IMR-90 (cell line): ENCODE measurements at regions not wholly inside any gene's neighbourhood (a gene's known extent, or its start where the extent isn't known, plus 50 kb on each side); places are given as distances from the start of the nearest gene placed in this dataset.

Experiments
- ATAC-seq: fragments of 200-7000 bp; cut with Tn5 transposase; 2 replicates; pipeline ENCODE4 v1.9.1; 2020; ENCODE audit warnings: low read depth, mild to moderate bottlenecking, moderate library complexity
- BruUV-seq: library from RNA; stranded (reverse); fragments of 400-500 nt; replicated peaks from 2 replicates; lab custom pipeline; 2021; lab: Mats Ljungman, UMichigan
- CTCF ChIA-PET: fragments of 300-600 bp; formaldehyde crosslinking; extraction: SDS; loops from one replicate; lab custom pipeline; 2021; ENCODE audit warnings: antibody characterized with exemption; lab: Yijun Ruan, JAX
- POLR2A ChIA-PET: fragments of 300-600 bp; sonication (Branson Sonifier 250); formaldehyde crosslinking; loops from one replicate; lab custom pipeline; 2022; ENCODE audit warnings: antibody characterized with exemption; ENCODE audit not compliant: unreplicated experiment; lab: Charles Lee
- DNase-seq: peaks from one replicate; pipeline ENCODE4 v3.0.0; 2013
- H2AFZ ChIP-seq: replicated peaks from 2 replicates; pipeline ENCODE3; 2013; ENCODE audit warnings: low read length, mild to moderate bottlenecking; ENCODE audit not compliant: poor library complexity
- H2AK5ac ChIP-seq: 2 replicates; pipeline ENCODE4 v1.6.1; 2013; ENCODE audit warnings: low read depth, low read length, inconsistent platforms
- H2AK9ac ChIP-seq: replicated peaks from 2 replicates; pipeline ENCODE3; 2013; ENCODE audit warnings: mild to moderate bottlenecking, low read depth, low read length, moderate library complexity; ENCODE audit not compliant: poor library complexity
- H2BK120ac ChIP-seq: 2 replicates; pipeline ENCODE4 v1.6.1; 2013; ENCODE audit warnings: low read depth, low read length, inconsistent platforms
- H2BK15ac ChIP-seq: 3 replicates; pipeline ENCODE4 v1.6.1; 2013; ENCODE audit warnings: low read depth, low read length, inconsistent platforms
- H2BK20ac ChIP-seq: 2 replicates; pipeline ENCODE4 v1.6.1; 2013; ENCODE audit warnings: low read depth, mild to moderate bottlenecking, inconsistent platforms, low read length, moderate library complexity
- H2BK5ac ChIP-seq: 2 replicates; pipeline ENCODE4 v1.6.1; 2013; ENCODE audit warnings: mild to moderate bottlenecking, low read depth, low read length, inconsistent platforms; ENCODE audit not compliant: poor library complexity, severe bottlenecking
- H3K14ac ChIP-seq: replicated peaks from 2 replicates; pipeline ENCODE4 v1.6.1; 2013; ENCODE audit warnings: low read depth, low read length, inconsistent platforms
- H3K18ac ChIP-seq: 2 replicates; pipeline ENCODE4 v1.6.1; 2013; ENCODE audit warnings: low read depth, low read length, control low read depth
- H3K23ac ChIP-seq: 2 replicates; pipeline ENCODE4 v1.6.1; 2013; ENCODE audit warnings: low read depth, low read length, inconsistent platforms
- H3K27ac ChIP-seq: 2 replicates; pipeline ENCODE4 v1.5.1; 2013; ENCODE audit warnings: mild to moderate bottlenecking, control low read depth, low read length; ENCODE audit not compliant: insufficient read depth
- H3K27me3 ChIP-seq: 2 replicates; pipeline ENCODE4 v1.6.1; 2013; ENCODE audit warnings: low read length; ENCODE audit not compliant: control insufficient read depth, insufficient read depth
- H3K36me3 ChIP-seq: 2 replicates; pipeline ENCODE4 v1.6.1; 2013; ENCODE audit warnings: low read length, mixed read lengths; ENCODE audit not compliant: control insufficient read depth, insufficient read depth
- H3K4ac ChIP-seq: 2 replicates; pipeline ENCODE4 v1.6.1; 2013; ENCODE audit warnings: low read depth, low read length, inconsistent platforms
- H3K4me1 ChIP-seq: 2 replicates; pipeline ENCODE4 v1.6.1; 2013; ENCODE audit warnings: low read length, mixed read lengths; ENCODE audit not compliant: control insufficient read depth, insufficient read depth
- H3K4me2 ChIP-seq: 2 replicates; pipeline ENCODE4 v1.6.1; 2013; ENCODE audit warnings: low read depth, mild to moderate bottlenecking, control low read depth, low read length, moderate library complexity
- H3K4me3 ChIP-seq: 2 replicates; pipeline ENCODE4 v1.5.1; 2013; ENCODE audit warnings: low read depth, mild to moderate bottlenecking, control low read depth, low read length, moderate library complexity; ENCODE audit not compliant: insufficient read depth
- H3K56ac ChIP-seq: 2 replicates; pipeline ENCODE4 v1.6.1; 2013; ENCODE audit warnings: low read length, inconsistent platforms; ENCODE audit not compliant: insufficient read depth; ENCODE audit errors: extremely low read depth
- H3K79me1 ChIP-seq, 2 experiments: 2 replicates each; pipeline ENCODE4 v1.6.1; 2013; ENCODE audit warnings: low read length in 2 of 2, inconsistent platforms in 1 of 2, low read depth in 1 of 2
- H3K9ac ChIP-seq: 2 replicates; pipeline ENCODE4 v1.6.1; 2013; ENCODE audit warnings: low read depth, low read length, control low read depth
- H3K9me1 ChIP-seq: 2 replicates; pipeline ENCODE4 v1.6.1; 2013; ENCODE audit warnings: low read length, inconsistent platforms; ENCODE audit not compliant: insufficient read depth
- H3K9me3 ChIP-seq: 2 replicates; pipeline ENCODE4 v1.6.1; 2013; ENCODE audit warnings: low read length; ENCODE audit not compliant: control insufficient read depth, insufficient read depth
- H4K20me1 ChIP-seq: 2 replicates; pipeline ENCODE4 v1.6.1; 2013; ENCODE audit warnings: low read length, inconsistent platforms; ENCODE audit not compliant: insufficient read depth
- H4K5ac ChIP-seq: 2 replicates; pipeline ENCODE4 v1.6.1; 2013; ENCODE audit warnings: mild to moderate bottlenecking, low read depth, low read length, control low read depth
- H4K8ac ChIP-seq, 2 experiments: 2 replicates each; pipeline ENCODE4 v1.6.1; 2013; ENCODE audit warnings: low read depth in 2 of 2, low read length in 2 of 2, control low read depth in 1 of 2, inconsistent platforms in 1 of 2
- H4K91ac ChIP-seq: 2 replicates; pipeline ENCODE4 v1.6.1; 2013; ENCODE audit warnings: low read depth, low read length, inconsistent platforms; ENCODE audit not compliant: insufficient read depth
- BHLHE40 ChIP-seq: fragments of 150-350 bp; IDR thresholded peaks from 2 replicates; pipeline ENCODE4 v1.6.1; 2016; ENCODE audit warnings: mild to moderate bottlenecking, low read depth, low read length
- CEBPB ChIP-seq: IDR thresholded peaks from 2 replicates; pipeline ENCODE4 v1.6.1; 2012; ENCODE audit warnings: low read depth, low read length, improper control_type of control experiment
- CTCF ChIP-seq: conservative IDR thresholded peaks from 2 replicates; pipeline ENCODE4 v1.5.1; 2012; ENCODE audit warnings: mild to moderate bottlenecking, low read depth, low read length, improper control_type of control experiment
- ELK1 ChIP-seq: fragments of 150-350 bp; IDR thresholded peaks from 2 replicates; pipeline ENCODE4 v1.6.1; 2016; ENCODE audit warnings: low read depth, mild to moderate bottlenecking, low read length, moderate library complexity, borderline replicate concordance
- MAZ ChIP-seq: IDR thresholded peaks from 2 replicates; pipeline ENCODE4 v1.6.1; 2012; ENCODE audit warnings: low read depth, mild to moderate bottlenecking, low read length, improper control_type of control experiment, moderate library complexity, borderline replicate concordance
- MXI1 ChIP-seq: IDR thresholded peaks from 2 replicates; pipeline ENCODE4 v1.6.1; 2012; ENCODE audit warnings: low read depth, mild to moderate bottlenecking, low read length, moderate library complexity, borderline replicate concordance
- NFE2L2 ChIP-seq: fragments of 150-350 bp; IDR thresholded peaks from 2 replicates; pipeline ENCODE4 v1.6.1; 2016; ENCODE audit warnings: low read depth, mild to moderate bottlenecking, low read length
- POLR2A ChIP-seq: IDR thresholded peaks from 2 replicates; pipeline ENCODE4 v1.6.1; 2012; ENCODE audit warnings: mild to moderate bottlenecking, low read depth, low read length
- RAD21 ChIP-seq: IDR thresholded peaks from 2 replicates; pipeline ENCODE4 v1.6.1; 2012; ENCODE audit warnings: low read length, improper control_type of control experiment
- RCOR1 ChIP-seq: IDR thresholded peaks from 2 replicates; pipeline ENCODE4 v1.6.1; 2012; ENCODE audit warnings: mild to moderate bottlenecking, low read length, improper control_type of control experiment; ENCODE audit not compliant: insufficient replicate concordance
- RFX5 ChIP-seq: IDR thresholded peaks from 2 replicates; pipeline ENCODE4 v1.8.0; 2012; ENCODE audit warnings: low read depth, mild to moderate bottlenecking, low read length, moderate library complexity
- SMC3 ChIP-seq: fragments of 150-350 bp; IDR thresholded peaks from 2 replicates; pipeline ENCODE4 v1.6.1; 2016; ENCODE audit warnings: low read depth, mild to moderate bottlenecking, antibody characterized with exemption, low read length, moderate library complexity
- USF2 ChIP-seq: fragments of 150-350 bp; IDR thresholded peaks from 2 replicates; pipeline ENCODE4 v1.6.1; 2017; ENCODE audit warnings: mild to moderate bottlenecking, antibody characterized with exemption, low read length, low read depth
- WGBS, 2 experiments: methylation state at CpG; one replicate each; pipeline versions ENCODE4 v1.1.5 to v1.1.7; 2013; ENCODE audit warnings: missing lambda C conversion rate in 2 of 2; ENCODE audit not compliant: insufficient read length in 1 of 2; ENCODE audit errors: extremely low coverage in 2 of 2; 5-methylcytosine and 5-hydroxymethylcytosine counted together
- dilution Hi-C: fragments of 300-500 bp; cut with HindIII; formaldehyde crosslinking; loops from one replicate; pipeline ENCODE4 v1.14.3; 2018; ENCODE audit warnings: low sequenced_read_pairs; ENCODE audit not compliant: unreplicated experiment
- in situ Hi-C: fragments of 300-500 bp; cut with MboI; formaldehyde crosslinking; loops from 3 replicates; pipeline ENCODE4 v1.14.3; 2019; ENCODE audit warnings: low sequenced_read_pairs, inconsistent platforms, mixed read lengths
- intact Hi-C: fragments of 100-400 bp; cut with micrococcal nuclease; formaldehyde crosslinking; loops from 2 replicates; pipeline ENCODE4 v1.10.0; 2022

GRCh38 chr5:75890546-75890945 lies 173.3 kb upstream of the POC5 start:
- no peak overlapping the region for H2AFZ ChIP-seq
- H3K4me2 ChIP-seq = no peak overlapping the region
- no TSS peak for BruUV-seq
- H4K8ac ChIP-seq = no peak overlapping the region
- POLR2A ChIA-PET = no interaction called here
- in situ Hi-C loops = no loop called here
- no peak overlapping the region for H2BK120ac ChIP-seq
- no peak overlapping the region for H2BK15ac ChIP-seq
- no peak for TF ChIP-seq ELK1
- TF ChIP-seq POLR2A = no peak
- no peak for TF ChIP-seq CEBPB
- no peak for TF ChIP-seq RCOR1
- no peak for TF ChIP-seq NFE2L2
- TF ChIP-seq USF2 = no peak
- TF ChIP-seq MXI1 = no peak
- TF ChIP-seq MAZ = no peak
- TF ChIP-seq CTCF = no peak
- TF ChIP-seq SMC3 = no peak
- TF ChIP-seq RFX5 = no peak
- no peak for TF ChIP-seq BHLHE40
- TF ChIP-seq RAD21 = no peak
- H3K36me3 ChIP-seq = no peaks in the 10 kb centered on the region
- no peak overlapping the region for H3K18ac ChIP-seq
- no CpG with 5 or more reads among the region's 1 CpG for WGBS, 2 experiments
- no peaks in the 10 kb centered on the region for H3K4me1 ChIP-seq
- H4K20me1 ChIP-seq = no peaks in the 10 kb centered on the region
- DNase-seq (no peak), ATAC-seq (no peak)
- no peak overlapping the region for H3K4ac ChIP-seq
- H3K27me3 ChIP-seq = no peaks in the 10 kb centered on the region
- H3K9me3 ChIP-seq = peaks cover 3% of the 10 kb centered on the region; the same call in 1 of the 2 replicates
- no peak overlapping the region for H2AK5ac ChIP-seq
- no peak overlapping the region for H2AK9ac ChIP-seq
- no peak overlapping the region for H3K27ac ChIP-seq
- H3K56ac ChIP-seq = no peak overlapping the region
- no peak overlapping the region for H3K14ac ChIP-seq
- H3K23ac ChIP-seq = no peak overlapping the region
- H3K79me1 ChIP-seq = no peaks in the 10 kb centered on the region
- H2BK5ac ChIP-seq = no peak overlapping the region
- CTCF ChIA-PET = no interaction called here
- dilution Hi-C loops = no loop called here
- H3K9me1 ChIP-seq = no peaks in the 10 kb centered on the region
- intact Hi-C loops = no loop called here
- no peak overlapping the region for H4K91ac ChIP-seq
- H2BK20ac ChIP-seq = no peak overlapping the region
- H4K5ac ChIP-seq = no peak overlapping the region
- H3K9ac ChIP-seq = no peak overlapping the region
- H3K4me3 ChIP-seq = no peak overlapping the region
